SK-N-SH treated with all-trans-retinoic acid at 6 μM for 48 hours (cell line): ENCODE measurements at regions not wholly inside any gene's neighbourhood (a gene's known extent, or its start where the extent isn't known, plus 50 kb on each side); places are given as distances from the start of the nearest gene placed in this dataset.

Experiments used
- ATAC-seq: fragments of 200-7000 bp; cut with Tn5 transposase; 3 replicates; pipeline ENCODE4 v1.9.1; 2020; ENCODE audit warnings: mild to moderate bottlenecking, moderate library complexity
- ARNTL ChIP-seq: fragments of 450-650 bp; formaldehyde crosslinking; IDR thresholded peaks from 2 replicates; pipeline ENCODE4 v1.5.0; 2020; ENCODE audit warnings: low read depth, mild to moderate bottlenecking, moderate library complexity, borderline replicate concordance
- BACH2 ChIP-seq: fragments of 250-450 bp; sonication (Bioruptor Pico); IDR thresholded peaks from 2 replicates; pipeline ENCODE4 v1.9.0; 2021; ENCODE audit warnings: mild to moderate bottlenecking, borderline replicate concordance
- CREB5 ChIP-seq: fragments of 250-450 bp; sonication (Bioruptor Pico); IDR thresholded peaks from 2 replicates; pipeline ENCODE4 v1.5.1; 2020; ENCODE audit warnings: low read depth, mild to moderate bottlenecking, moderate library complexity
- CSDC2 ChIP-seq: fragments of 250-450 bp; sonication (Bioruptor Pico); IDR thresholded peaks from 2 replicates; pipeline ENCODE4 v1.5.0; 2020; ENCODE audit warnings: mild to moderate bottlenecking, moderate library complexity
- CSRNP3 ChIP-seq: fragments of 250-450 bp; sonication (Bioruptor Pico); IDR thresholded peaks from 2 replicates; pipeline ENCODE4 v1.5.1; 2021; ENCODE audit warnings: mild to moderate bottlenecking, moderate library complexity
- ESRRG ChIP-seq: fragments of 250-450 bp; sonication (Bioruptor Pico); IDR thresholded peaks from 2 replicates; pipeline ENCODE4 v1.6.1; 2021; ENCODE audit warnings: mild to moderate bottlenecking
- GLIS3 ChIP-seq: fragments of 250-450 bp; sonication (Bioruptor Pico); IDR thresholded peaks from 2 replicates; pipeline ENCODE4 v1.5.0; 2020; ENCODE audit warnings: mild to moderate bottlenecking, moderate library complexity
- ISL1 ChIP-seq: fragments of 250-450 bp; sonication (Bioruptor Pico); IDR thresholded peaks from 2 replicates; pipeline ENCODE4 v2.1.2; 2022; ENCODE audit warnings: mild to moderate bottlenecking, moderate library complexity
- OSR1 ChIP-seq: fragments of 250-450 bp; sonication (Bioruptor Pico); IDR thresholded peaks from 2 replicates; pipeline ENCODE4 v1.8.0; 2022; ENCODE audit warnings: moderate library complexity, mild to moderate bottlenecking, inconsistent platforms
- PPARA ChIP-seq: fragments of 250-450 bp; sonication (Bioruptor Pico); IDR thresholded peaks from 2 replicates; pipeline ENCODE4 v1.5.0; 2020; ENCODE audit warnings: mild to moderate bottlenecking, borderline replicate concordance
- SNAI2 ChIP-seq: fragments of 250-450 bp; sonication (Bioruptor Pico); IDR thresholded peaks from 2 replicates; pipeline ENCODE4 v1.5.0; 2020; ENCODE audit warnings: mild to moderate bottlenecking, moderate library complexity
- TCF4 ChIP-seq: fragments of 250-450 bp; sonication (Bioruptor Pico); IDR thresholded peaks from 2 replicates; pipeline ENCODE4 v1.8.0; 2021; ENCODE audit warnings: mild to moderate bottlenecking, moderate library complexity, borderline replicate concordance
- TOX ChIP-seq: fragments of 250-450 bp; sonication (Bioruptor Pico); IDR thresholded peaks from 2 replicates; pipeline ENCODE4 v1.8.0; 2021; ENCODE audit warnings: mild to moderate bottlenecking, moderate library complexity, borderline replicate concordance
- ZFP3 ChIP-seq: fragments of 250-450 bp; sonication (Bioruptor Pico); IDR thresholded peaks from 2 replicates; pipeline ENCODE4 v1.5.0; 2020; ENCODE audit warnings: mild to moderate bottlenecking, moderate library complexity
- ZNF70 ChIP-seq: fragments of 450-650 bp; formaldehyde crosslinking; IDR thresholded peaks from 2 replicates; pipeline ENCODE4 v1.5.0; 2020; ENCODE audit warnings: mild to moderate bottlenecking, moderate library complexity
- ZNF8 ChIP-seq: fragments of 450-650 bp; formaldehyde crosslinking; IDR thresholded peaks from 2 replicates; pipeline ENCODE4 v1.5.0; 2020; ENCODE audit warnings: mild to moderate bottlenecking, moderate library complexity
- TF ChIP-seq, protein P1 (sequence below): fragments of 250-450 bp; sonication (Bioruptor Pico); IDR thresholded peaks from 2 replicates; pipeline ENCODE4 v1.5.0; 2020; ENCODE audit warnings: mild to moderate bottlenecking, moderate library complexity
- TF ChIP-seq, protein P2 (sequence below): fragments of 250-450 bp; sonication (Bioruptor Pico); IDR thresholded peaks from 2 replicates; pipeline ENCODE4 v1.8.0; 2021; ENCODE audit warnings: low read depth, mild to moderate bottlenecking, moderate library complexity, borderline replicate concordance

GRCh38 chr7:17586711-17587110, 288.3 kb downstream of the AHR start (continued):
- no peak for TF ChIP-seq OSR1
- no peak for TF ChIP-seq ISL1 (CRISPR knock-in tag)
- no peak for TF ChIP-seq CSRNP3 (CRISPR knock-in tag)

- no peak for TF ChIP-seq ZNF70
- TF ChIP-seq ESRRG: no peak
- no peak for TF ChIP-seq ISL1 (CRISPR knock-in tag)
- TF ChIP-seq, protein P1, sequence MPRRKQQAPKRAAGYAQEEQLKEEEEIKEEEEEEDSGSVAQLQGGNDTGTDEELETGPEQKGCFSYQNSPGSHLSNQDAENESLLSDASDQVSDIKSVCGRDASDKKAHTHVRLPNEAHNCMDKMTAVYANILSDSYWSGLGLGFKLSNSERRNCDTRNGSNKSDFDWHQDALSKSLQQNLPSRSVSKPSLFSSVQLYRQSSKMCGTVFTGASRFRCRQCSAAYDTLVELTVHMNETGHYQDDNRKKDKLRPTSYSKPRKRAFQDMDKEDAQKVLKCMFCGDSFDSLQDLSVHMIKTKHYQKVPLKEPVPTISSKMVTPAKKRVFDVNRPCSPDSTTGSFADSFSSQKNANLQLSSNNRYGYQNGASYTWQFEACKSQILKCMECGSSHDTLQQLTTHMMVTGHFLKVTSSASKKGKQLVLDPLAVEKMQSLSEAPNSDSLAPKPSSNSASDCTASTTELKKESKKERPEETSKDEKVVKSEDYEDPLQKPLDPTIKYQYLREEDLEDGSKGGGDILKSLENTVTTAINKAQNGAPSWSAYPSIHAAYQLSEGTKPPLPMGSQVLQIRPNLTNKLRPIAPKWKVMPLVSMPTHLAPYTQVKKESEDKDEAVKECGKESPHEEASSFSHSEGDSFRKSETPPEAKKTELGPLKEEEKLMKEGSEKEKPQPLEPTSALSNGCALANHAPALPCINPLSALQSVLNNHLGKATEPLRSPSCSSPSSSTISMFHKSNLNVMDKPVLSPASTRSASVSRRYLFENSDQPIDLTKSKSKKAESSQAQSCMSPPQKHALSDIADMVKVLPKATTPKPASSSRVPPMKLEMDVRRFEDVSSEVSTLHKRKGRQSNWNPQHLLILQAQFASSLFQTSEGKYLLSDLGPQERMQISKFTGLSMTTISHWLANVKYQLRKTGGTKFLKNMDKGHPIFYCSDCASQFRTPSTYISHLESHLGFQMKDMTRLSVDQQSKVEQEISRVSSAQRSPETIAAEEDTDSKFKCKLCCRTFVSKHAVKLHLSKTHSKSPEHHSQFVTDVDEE: no peak
- TF ChIP-seq PPARA (CRISPR knock-in tag): no peak
- no peak for TF ChIP-seq CSRNP3 (CRISPR knock-in tag)
- no peak for TF ChIP-seq SNAI2 (CRISPR knock-in tag)
- TF ChIP-seq ZFP3 (CRISPR knock-in tag): no peak
- no peak for TF ChIP-seq CREB5 (CRISPR knock-in tag)
- TF ChIP-seq TOX: no peak
- ATAC-seq: no peak
Observed at GRCh38 chr7:17588730-17589129, 290.3 kb downstream of the AHR start.

DNA sequence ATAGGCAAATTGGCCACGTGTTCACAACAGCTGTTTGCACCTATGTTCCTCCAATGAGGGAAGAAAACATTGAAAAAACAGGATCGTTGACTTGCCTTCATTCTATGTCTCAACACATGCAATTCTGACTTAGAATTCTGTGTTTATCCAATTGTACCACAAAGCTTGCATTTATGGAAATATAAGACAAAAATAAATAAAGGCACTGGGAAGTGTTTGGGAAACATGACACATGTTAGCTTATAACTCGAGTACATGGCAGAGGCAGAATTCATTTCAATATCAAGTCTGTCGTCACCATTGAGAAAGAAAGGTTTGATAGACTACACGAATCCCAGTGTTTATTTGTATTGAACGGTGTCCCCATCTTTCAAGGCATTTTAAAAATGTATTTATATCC, 291.2 kb downstream of the AHR start:
- ATAC-seq: no peak
- TF ChIP-seq ZFP3 (CRISPR knock-in tag): no peak
- TF ChIP-seq CREB5 (CRISPR knock-in tag): no peak
- no peak for TF ChIP-seq BACH2 (CRISPR knock-in tag)
- TF ChIP-seq ZNF8: no peak
- no peak for TF ChIP-seq PPARA (CRISPR knock-in tag)

DNA sequence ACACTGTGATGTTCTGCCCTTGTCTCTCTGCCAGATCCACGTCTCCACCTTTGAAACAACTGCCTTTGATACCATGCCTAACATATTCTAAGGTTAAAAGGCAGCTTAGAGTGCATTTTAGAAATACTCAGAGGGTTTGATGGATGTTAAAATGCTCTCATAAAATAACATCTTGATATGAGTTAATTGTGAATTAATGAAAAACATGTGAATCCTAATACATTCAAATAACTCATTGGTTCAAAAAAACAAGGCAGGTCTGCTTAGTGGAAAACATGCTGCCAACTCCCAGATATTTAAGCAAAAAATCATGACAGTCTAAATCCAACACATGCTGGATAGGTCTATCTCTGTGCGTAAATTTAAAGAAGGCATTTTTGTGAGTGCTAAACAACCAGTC, 291.8 kb downstream of the AHR start:
- no peak for ATAC-seq
- TF ChIP-seq CREB5 (CRISPR knock-in tag) (no peak), ARNTL (CRISPR knock-in tag) (no peak), GLIS3 (no peak), ZNF70 (no peak), ZNF8 (no peak), PPARA (CRISPR knock-in tag) (no peak), CSRNP3 (CRISPR knock-in tag) (no peak), CSDC2 (CRISPR knock-in tag) (no peak), SNAI2 (CRISPR knock-in tag) (no peak), TCF4 (CRISPR knock-in tag) (no peak), BACH2 (CRISPR knock-in tag) (no peak), OSR1 (no peak), ESRRG (no peak)
- TF ChIP-seq, protein P1: no peak
- TF ChIP-seq, protein P2, sequence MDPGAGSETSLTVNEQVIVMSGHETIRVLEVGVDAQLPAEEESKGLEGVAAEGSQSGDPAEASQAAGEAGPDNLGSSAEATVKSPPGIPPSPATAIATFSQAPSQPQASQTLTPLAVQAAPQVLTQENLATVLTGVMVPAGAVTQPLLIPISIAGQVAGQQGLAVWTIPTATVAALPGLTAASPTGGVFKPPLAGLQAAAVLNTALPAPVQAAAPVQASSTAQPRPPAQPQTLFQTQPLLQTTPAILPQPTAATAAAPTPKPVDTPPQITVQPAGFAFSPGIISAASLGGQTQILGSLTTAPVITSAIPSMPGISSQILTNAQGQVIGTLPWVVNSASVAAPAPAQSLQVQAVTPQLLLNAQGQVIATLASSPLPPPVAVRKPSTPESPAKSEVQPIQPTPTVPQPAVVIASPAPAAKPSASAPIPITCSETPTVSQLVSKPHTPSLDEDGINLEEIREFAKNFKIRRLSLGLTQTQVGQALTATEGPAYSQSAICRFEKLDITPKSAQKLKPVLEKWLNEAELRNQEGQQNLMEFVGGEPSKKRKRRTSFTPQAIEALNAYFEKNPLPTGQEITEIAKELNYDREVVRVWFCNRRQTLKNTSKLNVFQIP (CRISPR knock-in tag): no peak
